PC-3 (cell line): ENCODE measurements at regions not wholly inside any gene's neighbourhood (a gene's known extent, or its start where the extent isn't known, plus 50 kb on each side); places are given as distances from the start of the nearest gene placed in this dataset.

Experiments used
- ATAC-seq: fragments of 200-7000 bp; cut with Tn5 transposase; 2 replicates; pipeline ENCODE4 v1.9.1; 2020; ENCODE audit warnings: mild to moderate bottlenecking, moderate library complexity
- BruUV-seq: library from RNA; stranded (reverse); fragments of 400-500 nt; replicated peaks from 2 replicates; lab custom pipeline; 2021; lab: Mats Ljungman, UMichigan
- CTCF ChIA-PET: fragments of 300-600 bp; sonication (Branson Sonifier 250); formaldehyde crosslinking; loops from one replicate; lab custom pipeline; 2022; ENCODE audit warnings: antibody characterized with exemption; lab: Charles Lee
- POLR2A ChIA-PET: fragments of 300-600 bp; sonication (Branson Sonifier 250); formaldehyde crosslinking; loops from one replicate; lab custom pipeline; 2022; ENCODE audit warnings: antibody characterized with exemption; ENCODE audit not compliant: unreplicated experiment; lab: Charles Lee
- DNase-seq: peaks from one replicate; pipeline ENCODE4 v3.0.0-alpha.2; 2015
- H2AFZ ChIP-seq: fragments of 300-600 bp; sonication (generic); 2 replicates; pipeline ENCODE4 v1.6.0; 2016; ENCODE audit warnings: antibody characterized with exemption, low read length
- H3F3A ChIP-seq: fragments of 300-600 bp; sonication (generic); one replicate; pipeline ENCODE4 v1.6.0; 2017; ENCODE audit warnings: antibody characterized with exemption, low read length, control low read depth, mild to moderate bottlenecking; ENCODE audit not compliant: unreplicated experiment
- H3K27ac ChIP-seq: fragments of 300-600 bp; sonication (generic); 2 replicates; pipeline ENCODE4 v1.5.1; 2016; ENCODE audit warnings: mild to moderate bottlenecking, low read length
- H3K27me3 ChIP-seq: fragments of 300-600 bp; sonication (generic); 2 replicates; pipeline ENCODE4 v1.6.1; 2016; ENCODE audit warnings: low read length, mixed read lengths
- H3K36me3 ChIP-seq: fragments of 300-600 bp; sonication (generic); 2 replicates; pipeline ENCODE4 v1.6.1; 2016; ENCODE audit warnings: low read depth, mixed run types, low read length, mixed read lengths
- H3K4me1 ChIP-seq: fragments of 300-600 bp; sonication (generic); 2 replicates; pipeline ENCODE4 v1.5.1; 2016; ENCODE audit warnings: low read length; ENCODE audit not compliant: insufficient read depth
- H3K4me2 ChIP-seq: fragments of 300-600 bp; sonication (generic); 2 replicates; pipeline ENCODE4 v1.6.0; 2016; ENCODE audit warnings: low read length
- H3K4me3 ChIP-seq: fragments of 300-600 bp; sonication (generic); 2 replicates; pipeline ENCODE4 v1.5.1; 2016; ENCODE audit warnings: mild to moderate bottlenecking, low read length, mixed read lengths
- H3K79me2 ChIP-seq: fragments of 300-600 bp; sonication (generic); 2 replicates; pipeline ENCODE4 v1.6.1; 2017; ENCODE audit warnings: low read length, mixed read lengths
- H3K9ac ChIP-seq: fragments of 300-600 bp; sonication (generic); 2 replicates; pipeline ENCODE4 v1.6.0; 2016; ENCODE audit warnings: mild to moderate bottlenecking, low read length
- H3K9me2 ChIP-seq: fragments of 300-600 bp; sonication (generic); replicated peaks from 2 replicates; pipeline ENCODE4 v1.6.1; 2016; ENCODE audit warnings: mixed run types, low read length, mixed read lengths
- H3K9me3 ChIP-seq: fragments of 300-600 bp; sonication (generic); 2 replicates; pipeline ENCODE4 v1.6.1; 2016; ENCODE audit warnings: low read length, mixed read lengths
- H4K20me1 ChIP-seq: fragments of 300-600 bp; sonication (generic); 2 replicates; pipeline ENCODE4 v1.6.1; 2016; ENCODE audit warnings: low read length, mixed read lengths
- EZH2 ChIP-seq: fragments of 300-600 bp; sonication (generic); IDR thresholded peaks from one replicate; pipeline ENCODE4 v1.6.1; 2017; ENCODE audit warnings: antibody characterized with exemption, mild to moderate bottlenecking, low read length; ENCODE audit not compliant: unreplicated experiment
- EZH2phosphoT487 ChIP-seq: fragments of 300-600 bp; sonication (generic); IDR thresholded peaks from 2 replicates; pipeline ENCODE4 v1.6.1; 2018; ENCODE audit warnings: mild to moderate bottlenecking, antibody characterized with exemption, low read length, borderline replicate concordance
- intact Hi-C: fragments of 100-400 bp; cut with micrococcal nuclease; formaldehyde crosslinking; loops from 2 replicates; pipeline ENCODE4 v1.9.0; 2023
- TF ChIP-seq, protein P1 (sequence below): fragments of 300-600 bp; sonication (generic); conservative IDR thresholded peaks from 2 replicates; pipeline ENCODE4 v1.5.1; 2017; ENCODE audit warnings: antibody characterized with exemption, low read depth, mild to moderate bottlenecking, low read length

DNA sequence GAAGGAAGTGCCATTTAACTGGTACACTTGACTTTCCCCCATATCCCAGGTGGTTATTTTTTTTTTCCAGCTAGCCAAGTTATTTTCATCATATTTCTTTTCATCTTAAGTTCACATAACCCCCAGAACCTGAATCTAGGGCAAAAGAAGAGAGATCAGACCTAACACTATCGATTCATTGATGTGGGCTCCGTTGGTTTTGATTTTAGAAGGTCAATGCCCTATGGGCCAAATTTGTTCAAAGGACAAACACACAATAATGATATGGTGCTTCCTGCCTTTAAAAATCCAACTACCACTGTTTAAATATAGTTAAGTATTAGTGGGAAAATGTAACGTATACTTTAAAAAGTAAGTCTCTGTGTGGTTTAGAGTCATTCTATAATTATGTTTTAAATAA lies 665.7 kb downstream of the ZNF674 start:
- Histone ChIP-seq H3K36me3 (no peaks in the 10 kb centered on the region), H4K20me1 (no peaks in the 10 kb centered on the region), H3K9me2 (no peaks in the 10 kb centered on the region), H3K27me3 (no peaks in the 10 kb centered on the region), H3K27ac (no peak overlapping the region), H3K9ac (no peak overlapping the region), H3K4me3 (no peak overlapping the region), H3K4me2 (no peak overlapping the region), H3K79me2 (no peaks in the 10 kb centered on the region), H3F3A (no peaks in the 10 kb centered on the region), H2AFZ (no peak overlapping the region), H3K9me3 (no peaks in the 10 kb centered on the region), H3K4me1 (no peaks in the 10 kb centered on the region)
- POLR2A ChIA-PET, result no interaction called here
- intact Hi-C loops, result no loop called here
- ATAC-seq, result no peak
- CTCF ChIA-PET, result no interaction called here
- TF ChIP-seq, protein P1, sequence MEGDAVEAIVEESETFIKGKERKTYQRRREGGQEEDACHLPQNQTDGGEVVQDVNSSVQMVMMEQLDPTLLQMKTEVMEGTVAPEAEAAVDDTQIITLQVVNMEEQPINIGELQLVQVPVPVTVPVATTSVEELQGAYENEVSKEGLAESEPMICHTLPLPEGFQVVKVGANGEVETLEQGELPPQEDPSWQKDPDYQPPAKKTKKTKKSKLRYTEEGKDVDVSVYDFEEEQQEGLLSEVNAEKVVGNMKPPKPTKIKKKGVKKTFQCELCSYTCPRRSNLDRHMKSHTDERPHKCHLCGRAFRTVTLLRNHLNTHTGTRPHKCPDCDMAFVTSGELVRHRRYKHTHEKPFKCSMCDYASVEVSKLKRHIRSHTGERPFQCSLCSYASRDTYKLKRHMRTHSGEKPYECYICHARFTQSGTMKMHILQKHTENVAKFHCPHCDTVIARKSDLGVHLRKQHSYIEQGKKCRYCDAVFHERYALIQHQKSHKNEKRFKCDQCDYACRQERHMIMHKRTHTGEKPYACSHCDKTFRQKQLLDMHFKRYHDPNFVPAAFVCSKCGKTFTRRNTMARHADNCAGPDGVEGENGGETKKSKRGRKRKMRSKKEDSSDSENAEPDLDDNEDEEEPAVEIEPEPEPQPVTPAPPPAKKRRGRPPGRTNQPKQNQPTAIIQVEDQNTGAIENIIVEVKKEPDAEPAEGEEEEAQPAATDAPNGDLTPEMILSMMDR, result no peak
- TF ChIP-seq EZH2, result no peak
- no peak for TF ChIP-seq EZH2phosphoT487
- DNase-seq, result no peak
- BruUV-seq, result no TSS peak

DNA sequence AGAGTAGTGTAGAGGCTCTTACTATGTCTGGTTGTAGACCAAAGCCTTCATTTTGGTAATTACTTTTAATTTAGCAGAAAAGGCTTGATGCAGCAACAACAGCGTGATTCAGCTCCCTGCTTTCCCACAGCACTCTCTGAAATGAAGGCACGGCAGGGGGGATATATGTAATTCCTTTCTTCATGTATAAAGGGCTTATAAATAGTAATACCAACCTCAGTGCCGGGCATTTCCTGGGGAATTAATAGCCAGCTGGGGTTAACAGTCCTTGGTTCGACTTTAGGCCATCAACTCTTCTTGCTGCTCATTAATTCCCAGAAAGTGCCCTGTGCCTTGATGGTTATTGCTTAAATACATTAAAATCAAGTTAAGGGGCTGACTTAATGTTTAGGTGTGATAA lies 669.0 kb downstream of the ZNF674 start:
- Histone ChIP-seq H3K27ac (no peak overlapping the region), H3K9ac (no peak overlapping the region), H3K4me2 (no peak overlapping the region), H4K20me1 (no peaks in the 10 kb centered on the region), H3K4me1 (no peaks in the 10 kb centered on the region), H3K27me3 (no peaks in the 10 kb centered on the region), H3K9me2 (no peaks in the 10 kb centered on the region), H3F3A (no peaks in the 10 kb centered on the region), H3K79me2 (no peaks in the 10 kb centered on the region), H3K4me3 (no peak overlapping the region), H3K9me3 (no peaks in the 10 kb centered on the region), H2AFZ (no peak overlapping the region), H3K36me3 (no peaks in the 10 kb centered on the region)
- CTCF ChIA-PET, result no interaction called here
- intact Hi-C loops, result no loop called here
- no TSS peak for BruUV-seq
- TF ChIP-seq, protein P1, result no peak
- TF ChIP-seq EZH2phosphoT487 (no peak), EZH2 (no peak)
- POLR2A ChIA-PET, result no interaction called here
- ATAC-seq (no peak), DNase-seq (no peak)

DNA sequence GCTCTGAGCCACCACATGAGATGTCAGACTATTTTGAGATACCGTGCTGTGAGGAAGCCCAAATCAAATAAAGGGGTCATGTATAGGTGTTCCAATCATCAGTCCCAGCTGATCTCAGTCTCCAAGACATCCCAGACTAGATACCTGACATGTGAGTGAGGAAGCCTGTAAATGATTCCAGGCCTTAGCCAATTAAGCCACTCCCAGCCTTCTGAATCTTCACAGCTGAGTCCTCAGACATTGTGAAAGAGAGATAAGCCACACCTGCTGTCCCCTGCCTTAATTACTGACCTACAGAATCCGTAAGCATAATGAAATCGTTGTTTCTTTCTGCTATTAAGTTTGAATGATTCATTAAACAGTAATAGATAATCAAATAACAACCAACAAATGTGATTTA lies 671.4 kb downstream of the ZNF674 start:
- Histone ChIP-seq H4K20me1 (no peaks in the 10 kb centered on the region), H3K79me2 (no peaks in the 10 kb centered on the region), H3K9me3 (no peaks in the 10 kb centered on the region), H3K36me3 (no peaks in the 10 kb centered on the region), H3K4me3 (no peak overlapping the region), H3K9me2 (no peaks in the 10 kb centered on the region), H3K9ac (no peak overlapping the region), H3K27me3 (no peaks in the 10 kb centered on the region), H3F3A (no peaks in the 10 kb centered on the region), H3K4me2 (no peak overlapping the region), H2AFZ (no peak overlapping the region), H3K27ac (no peak overlapping the region), H3K4me1 (no peaks in the 10 kb centered on the region)
- TF ChIP-seq EZH2 (no peak), EZH2phosphoT487 (no peak)
- TF ChIP-seq, protein P1, result no peak
- DNase-seq, result no peak
- ChIA-PET CTCF (no interaction called here), POLR2A (no interaction called here)
- intact Hi-C loops, result no loop called here
- BruUV-seq, result no TSS peak
- no peak for ATAC-seq
